HG02623 (cell line): ENCODE measurements at regions not wholly inside any gene's neighbourhood (a gene's known extent, or its start where the extent isn't known, plus 50 kb on each side); places are given as distances from the start of the nearest gene placed in this dataset.
A peak's percentile ranks its signal among the peaks of the same experiment; 100 is the strongest.

Experiments
- ATAC-seq: cut with Tn5 transposase; IDR thresholded peaks from one replicate; pipeline ENCODE4 v1.9.1; 2021; ENCODE audit warnings: moderate library complexity; ENCODE audit not compliant: unreplicated experiment

DNA sequence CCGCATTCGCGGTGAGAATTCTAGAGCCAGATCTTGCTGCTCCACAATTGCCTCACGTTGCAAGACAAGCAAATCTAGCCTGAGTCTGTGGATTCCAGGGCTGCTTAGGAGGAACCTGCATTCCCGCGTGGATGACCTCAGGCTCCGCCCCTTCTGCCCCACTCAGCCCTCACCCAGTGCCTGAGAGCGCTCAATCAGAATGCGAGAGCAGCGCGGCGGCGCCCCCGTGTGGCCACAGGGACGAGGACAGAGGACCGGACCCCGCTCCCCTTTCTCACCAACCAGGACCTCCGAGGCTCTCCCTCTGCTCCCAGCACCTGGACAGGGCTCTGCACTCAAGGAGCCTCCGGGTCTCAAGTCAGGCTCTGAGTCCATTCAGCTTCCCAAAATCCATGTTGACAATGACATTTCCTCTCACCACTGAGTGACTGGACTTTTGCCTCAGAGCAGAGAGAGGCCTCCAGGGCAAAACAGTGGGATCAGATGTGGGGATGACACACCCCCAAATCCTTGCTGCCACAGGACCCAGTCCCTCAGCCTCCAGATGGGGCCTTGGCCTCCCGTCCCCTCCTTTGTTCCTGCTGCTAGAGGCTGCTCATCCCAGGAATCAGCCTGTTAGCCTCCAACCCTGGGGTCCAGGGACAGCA, 52.0 kb downstream of the RPP21 start:
- peak; percentile 68 for ATAC-seq

- no peak for ATAC-seq
These were observed 52.7 kb downstream of the RPP21 start for GRCh38 chr6:30397697-30398096.

GRCh38 chr6:30399390-30400058, 54.6 kb downstream of the RPP21 start:
- no peak for ATAC-seq

- no peak for ATAC-seq
These were observed 61.0 kb downstream of the RPP21 start for GRCh38 chr6:30405934-30406333.

GRCh38 chr6:30409184-30409583, 64.2 kb downstream of the RPP21 start:
- ATAC-seq: no peak

GRCh38 chr6:30411515-30412207, 66.7 kb downstream of the RPP21 start:
- no peak for ATAC-seq

GRCh38 chr6:30418448-30418847, 70.9 kb upstream of the HLA-E start:
- ATAC-seq: no peak

DNA sequence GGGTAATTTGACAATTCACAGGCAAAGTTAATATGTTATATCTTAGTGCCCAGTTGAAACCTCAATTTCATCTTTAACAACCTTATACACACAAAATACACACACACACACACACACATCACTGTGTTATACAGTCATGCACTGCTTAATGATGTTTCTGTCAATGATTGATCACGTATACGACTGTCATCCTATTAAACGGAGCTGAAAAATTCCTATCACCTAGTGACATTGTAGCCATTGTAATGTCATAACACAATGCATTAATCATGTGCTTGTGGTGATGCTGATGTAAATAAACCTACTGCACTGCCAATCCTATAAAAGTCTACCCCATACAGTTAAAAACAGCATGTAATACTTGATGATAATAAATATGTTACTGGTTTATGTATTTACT, 64.8 kb upstream of the HLA-E start:
- no peak for ATAC-seq
